Renal cortical epithelial cell (primary cell): ENCODE measurements at regions not wholly inside any gene's neighbourhood (a gene's known extent, or its start where the extent isn't known, plus 50 kb on each side); places are given as distances from the start of the nearest gene placed in this dataset.

Experiments used
- DNase-seq: peaks from one replicate; pipeline ENCODE4 v3.0.0-alpha.2; 2011; ENCODE audit warnings: low read depth

DNA sequence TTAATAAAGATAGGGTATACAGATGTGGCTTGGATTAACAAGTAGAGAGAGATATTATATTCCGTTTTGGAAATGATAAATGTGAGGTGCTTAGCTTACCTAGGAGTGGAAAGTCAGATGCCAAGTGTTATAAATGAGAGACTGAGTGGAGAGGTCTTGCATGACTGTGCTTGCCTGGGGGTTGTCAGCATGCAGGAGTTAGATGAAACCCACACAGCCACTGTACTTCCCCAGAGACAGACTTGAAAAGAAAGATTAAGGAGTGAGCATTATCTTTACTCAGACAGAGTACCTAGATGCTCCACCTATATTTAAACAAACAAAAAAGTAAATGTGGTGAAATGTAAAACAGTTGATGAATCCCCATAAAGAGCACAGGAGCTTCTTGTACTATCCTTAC, 482.7 kb downstream of the RIT2 start:
- DNase-seq, result no peak

DNA sequence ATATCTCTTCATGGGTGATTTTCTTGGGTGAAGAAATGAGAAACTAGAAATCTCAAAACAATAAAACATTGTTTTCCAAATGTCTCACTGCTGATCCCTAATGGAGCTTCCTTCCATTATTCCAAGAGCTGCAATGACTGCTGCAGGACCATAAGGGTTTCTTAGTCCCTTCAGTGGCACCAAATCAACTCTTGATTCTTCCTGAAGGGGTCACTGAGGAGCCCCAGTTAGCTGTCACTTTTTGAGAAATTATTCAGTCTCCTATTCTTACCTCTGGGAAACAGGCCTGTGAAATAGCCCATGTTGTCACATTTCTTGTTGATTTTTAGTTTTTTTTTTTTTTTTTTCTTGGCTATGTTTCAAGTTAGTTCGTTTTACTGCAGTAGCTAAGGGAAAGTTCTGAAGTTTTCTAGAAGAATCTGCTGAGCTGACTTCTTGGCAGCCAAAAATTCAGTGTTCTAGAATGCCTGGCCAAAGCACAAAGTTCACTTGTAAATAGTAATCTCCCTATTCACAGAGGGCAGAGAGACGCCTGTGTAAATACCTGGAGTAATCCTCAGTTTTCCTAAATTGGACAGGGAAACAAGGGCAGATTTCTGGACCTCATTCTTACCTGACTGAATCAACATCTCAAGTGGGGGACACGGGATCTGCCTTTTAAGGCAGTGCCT, 480.0 kb downstream of the RIT2 start:
- peak; percentile 41 for DNase-seq

DNA sequence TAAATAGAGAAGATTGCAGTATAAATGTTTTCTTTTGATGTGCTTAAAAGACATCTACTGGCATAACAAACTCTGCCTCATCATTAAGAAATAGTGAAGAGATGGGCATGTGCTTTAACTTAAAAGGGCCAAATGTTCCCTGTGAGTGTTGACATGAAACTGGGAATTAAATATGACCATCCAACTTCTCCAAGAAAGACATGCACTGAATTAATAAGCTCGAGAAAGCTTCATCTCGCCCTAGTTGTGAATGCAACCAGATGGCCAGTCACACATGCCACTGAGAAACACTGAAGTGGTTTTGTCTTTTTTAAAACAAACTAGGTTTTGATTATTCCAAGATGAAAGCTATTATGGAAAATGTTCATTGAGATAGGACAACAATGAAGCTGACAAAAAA, 479.2 kb downstream of the RIT2 start:
- DNase-seq, result no peak

DNA sequence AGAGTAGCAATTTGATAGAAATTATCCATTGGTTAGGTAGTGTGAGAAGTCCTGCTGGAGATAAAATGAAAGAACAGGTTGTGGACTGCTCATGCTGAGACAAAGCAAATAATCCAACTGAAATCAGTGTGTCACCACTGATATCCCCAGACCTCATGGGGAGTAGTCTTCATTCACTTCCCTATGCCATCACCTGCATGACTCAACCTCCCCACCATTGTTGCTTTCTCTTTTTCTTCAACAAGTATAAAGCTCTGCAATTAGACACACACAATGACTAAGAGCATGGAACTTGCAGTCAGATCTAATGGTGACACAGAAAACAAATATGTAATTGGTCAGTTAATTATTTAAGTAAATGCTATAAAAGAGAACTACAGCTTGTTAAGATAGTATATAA, 475.3 kb downstream of the RIT2 start:
- DNase-seq, result peak; percentile 82

DNA sequence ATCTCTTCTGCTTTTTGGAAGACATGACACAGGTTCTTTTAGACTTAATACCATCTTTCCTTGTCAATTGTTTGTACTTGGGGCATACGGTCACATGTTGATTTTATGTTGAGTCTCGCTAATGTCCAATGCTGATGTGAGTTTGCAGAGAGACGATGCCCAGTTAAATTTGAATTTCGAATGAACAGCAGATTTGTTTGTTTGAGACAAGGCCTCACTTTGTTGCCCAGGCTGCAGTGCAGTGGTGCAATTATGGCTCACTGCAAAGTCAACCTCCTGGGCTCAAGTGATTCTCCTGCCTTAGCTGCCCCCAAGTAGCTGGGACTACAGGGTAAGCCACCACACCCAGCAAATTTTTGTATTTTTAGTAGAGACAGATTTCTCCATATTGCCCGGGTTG, 473.5 kb downstream of the RIT2 start:
- DNase-seq, result no peak

DNA sequence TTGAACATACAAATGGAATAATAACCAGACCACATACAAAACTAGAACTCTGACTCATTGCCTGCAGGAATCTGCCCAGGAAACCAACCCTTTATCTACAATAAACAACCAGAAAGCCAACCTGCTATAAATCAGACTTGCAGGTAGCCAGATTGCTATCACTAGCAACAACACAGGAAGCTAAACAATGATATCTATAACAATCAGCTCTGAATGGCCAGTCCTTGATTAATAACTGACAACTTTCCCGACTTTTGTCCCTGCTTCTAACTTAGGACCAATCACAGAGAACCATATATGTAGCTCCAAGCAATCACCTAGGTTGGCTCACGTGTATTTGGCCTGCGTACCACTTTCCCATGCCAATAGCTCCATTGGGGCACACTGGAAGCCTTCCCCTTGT, 470.8 kb downstream of the RIT2 start:
- peak; percentile 58 for DNase-seq

DNA sequence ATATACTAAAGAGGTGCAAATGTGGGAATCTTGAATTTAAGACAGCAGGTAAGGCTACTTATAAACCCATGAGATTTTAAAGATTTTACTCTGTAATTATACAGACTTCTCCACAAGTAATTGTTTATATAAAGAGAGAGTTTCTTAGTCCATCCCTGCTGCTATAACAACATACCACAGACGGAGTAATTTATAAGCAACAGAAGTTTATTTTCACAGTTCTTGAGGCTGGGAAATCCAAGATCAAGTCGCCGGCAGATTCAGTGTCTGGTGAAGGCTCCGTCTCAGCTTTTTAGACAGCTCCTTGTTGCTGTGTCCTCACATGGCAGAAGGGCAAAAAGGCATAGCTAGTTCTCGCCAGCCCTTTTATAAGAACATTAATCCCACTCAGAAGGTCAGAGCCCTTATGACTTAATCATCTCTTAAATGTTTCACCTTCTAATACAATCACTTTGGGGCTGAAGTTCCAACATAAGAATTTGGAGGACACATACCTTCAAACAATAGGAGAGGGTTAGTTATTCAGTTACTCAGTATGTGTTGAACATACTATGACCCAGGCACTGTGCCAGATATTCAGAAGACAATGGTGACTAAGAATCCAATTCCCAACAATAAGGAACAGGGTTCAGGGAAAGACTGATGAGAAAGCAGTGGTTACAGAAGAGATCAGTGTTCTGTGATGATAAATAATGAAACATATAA, 466.0 kb downstream of the RIT2 start:
- peak; percentile 98 for DNase-seq

DNA sequence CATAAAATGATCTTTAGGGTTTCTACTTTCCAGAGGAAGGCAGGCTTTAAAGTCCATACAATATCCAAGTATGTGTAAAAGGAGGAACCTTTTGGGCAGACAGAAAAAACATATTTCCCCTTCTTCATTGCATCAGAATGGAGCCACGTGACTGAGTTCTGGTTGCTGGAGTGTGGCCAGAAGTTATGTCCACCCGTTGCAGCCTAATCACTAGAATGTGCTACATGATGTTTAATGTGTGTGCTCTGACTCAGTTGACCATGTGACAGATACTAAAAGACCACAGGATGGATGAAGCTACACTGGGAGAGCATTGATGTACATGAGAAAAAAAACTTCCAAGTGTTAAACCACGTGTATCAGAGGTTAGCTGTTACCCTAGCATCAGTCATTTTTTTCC, 460.9 kb downstream of the RIT2 start:
- peak; percentile 47 for DNase-seq

DNA sequence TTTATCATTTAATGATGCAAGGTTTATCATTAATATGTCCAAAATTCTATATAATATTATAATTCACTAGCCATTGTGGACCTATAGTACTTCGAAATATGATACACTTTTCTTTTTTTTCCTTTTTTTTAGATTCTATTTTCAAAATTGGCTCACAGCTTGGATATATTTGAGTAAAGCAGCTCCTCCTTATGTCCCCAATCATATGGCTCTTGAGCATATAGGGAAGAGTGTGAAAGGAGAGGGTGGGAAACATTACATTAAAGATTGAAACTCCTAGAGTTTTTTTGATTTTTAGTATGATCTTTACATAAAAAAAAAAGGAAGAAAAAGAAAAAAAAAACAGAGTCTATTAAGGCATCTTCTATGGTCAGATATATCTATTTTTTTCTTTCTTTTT, 457.9 kb downstream of the RIT2 start:
- DNase-seq, result no peak

DNA sequence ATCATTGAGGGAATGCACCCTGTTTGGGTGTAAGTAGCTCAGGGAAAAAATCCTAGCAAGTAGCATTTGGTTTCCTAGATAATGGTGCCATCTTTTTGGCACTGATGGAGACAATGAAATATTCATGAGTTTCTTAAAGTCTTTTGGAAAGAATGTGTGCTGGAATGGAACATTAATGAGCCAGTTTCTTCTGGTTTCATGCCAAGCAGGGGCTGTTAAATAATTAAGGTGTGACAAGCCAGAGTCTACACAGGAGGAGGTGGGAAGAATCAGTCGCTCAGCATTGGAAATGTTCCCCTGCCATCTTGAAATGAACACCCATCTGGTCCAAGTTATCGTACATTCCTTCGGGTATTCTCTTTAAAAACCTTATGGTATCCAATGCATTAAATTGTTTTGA, 457.3 kb downstream of the RIT2 start:
- DNase-seq, result peak; percentile 21

DNA sequence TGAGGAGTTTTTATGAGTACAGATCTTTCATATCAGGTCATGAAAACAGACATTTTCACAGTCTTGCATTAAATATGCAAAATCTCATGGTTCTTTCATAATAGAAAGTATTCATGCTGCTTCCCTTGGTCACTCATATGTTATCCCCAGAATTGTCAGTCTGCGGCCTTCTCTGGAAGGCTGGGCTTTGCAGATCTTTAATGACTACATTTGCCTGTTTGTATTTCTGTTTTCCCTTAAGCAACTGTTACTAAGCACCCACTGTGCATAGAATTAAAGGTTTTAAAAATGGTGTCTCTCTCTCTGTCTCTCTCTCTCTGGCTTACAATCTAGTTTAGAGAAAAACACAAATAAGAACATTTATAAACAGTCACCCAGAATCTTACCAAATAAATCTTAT, 456.3 kb downstream of the RIT2 start:
- DNase-seq, result no peak

DNA sequence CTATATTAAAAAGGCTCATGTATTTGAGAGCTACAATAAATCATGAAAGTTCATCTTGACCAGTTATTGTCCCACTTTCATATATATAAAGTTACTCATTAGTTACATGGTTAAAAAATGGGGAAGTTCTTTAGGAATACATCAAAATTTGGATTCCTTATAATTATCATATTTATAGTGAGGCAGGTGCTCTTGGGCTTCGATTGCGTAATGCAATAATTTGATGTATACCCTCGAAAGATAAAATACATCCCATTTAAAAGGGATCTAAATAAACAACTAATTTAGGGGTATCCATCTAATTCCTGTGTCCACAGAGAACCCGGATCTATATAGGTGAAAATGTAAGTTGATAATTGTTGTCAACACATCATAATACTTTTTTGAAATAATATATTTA, 444.6 kb downstream of the RIT2 start:
- no peak for DNase-seq

DNA sequence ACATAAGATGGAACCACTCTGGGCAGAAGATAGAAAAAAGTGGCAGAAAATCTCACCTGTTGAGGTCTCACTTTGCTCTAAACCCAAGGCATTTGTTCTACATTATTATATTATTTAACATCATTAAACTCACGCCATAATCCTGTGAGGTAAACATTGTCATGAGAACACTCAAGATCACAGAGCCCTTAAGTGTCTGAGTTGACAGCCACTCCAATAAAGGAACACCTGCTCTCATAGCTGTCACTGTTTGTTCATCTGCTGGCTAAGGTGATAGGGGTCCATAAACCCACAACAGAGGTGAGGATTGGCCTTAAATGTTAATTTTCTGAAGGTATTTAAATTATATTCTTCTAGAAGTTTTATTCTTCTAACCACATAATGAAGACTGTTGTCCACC, 439.7 kb downstream of the RIT2 start:
- DNase-seq, result no peak

DNA sequence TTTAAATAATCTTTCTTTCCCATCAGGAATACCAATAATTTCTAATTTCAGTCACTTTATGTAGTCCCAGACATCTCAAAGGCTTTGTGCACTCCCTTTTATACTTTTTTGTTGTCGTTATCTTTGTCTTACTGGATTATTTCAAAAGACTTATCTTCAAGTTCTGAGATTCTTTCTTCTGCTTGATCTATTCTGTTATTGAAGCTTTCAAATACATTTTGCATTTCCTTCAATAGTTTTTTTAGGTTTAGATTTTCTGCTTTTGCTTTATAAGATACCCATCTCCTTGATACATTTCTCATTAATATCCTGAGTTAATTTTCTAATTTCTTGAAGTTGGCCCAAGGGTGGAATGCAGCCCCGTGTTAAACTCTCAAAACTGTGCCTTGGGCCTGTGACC, 432.4 kb downstream of the RIT2 start:
- DNase-seq, result no peak

DNA sequence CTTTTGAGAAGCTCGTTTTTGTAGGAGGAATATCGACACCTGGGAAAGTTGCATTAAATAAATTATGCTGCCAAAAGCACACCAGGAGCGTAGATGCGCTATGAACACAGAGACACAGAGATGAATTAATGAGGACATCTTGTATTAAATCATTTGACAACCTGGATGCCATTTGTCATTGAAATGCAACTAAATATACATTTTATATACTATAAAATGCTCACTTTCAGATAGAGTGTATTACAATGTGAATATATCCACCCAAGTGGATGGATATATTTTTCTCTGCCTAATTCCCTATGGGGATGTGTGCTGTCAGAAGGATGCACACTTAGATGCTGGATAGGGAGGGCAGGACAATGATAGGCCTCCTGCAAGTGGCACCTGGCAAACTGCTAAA, 426.2 kb downstream of the RIT2 start:
- DNase-seq, result no peak
